Muscle of back (tissue), 3 donors: ENCODE measurements at regions not wholly inside any gene's neighbourhood (a gene's known extent, or its start where the extent isn't known, plus 50 kb on each side); places are given as distances from the start of the nearest gene placed in this dataset.
"Not testable (repeated sequence)": the region's sequence is repeated elsewhere in the genome, so short reads cannot be mapped to it uniquely, and the experiment has no call there.

ENCODE experiments used
- DNase-seq, 3 donors: peaks; one replicate each; pipeline versions ENCODE4 v3.0.0 to v3.0.0-alpha.2; 2013

- DNase-seq: not testable (repeated sequence)
These were observed 116.1 kb upstream of the TPTE start for GRCh38 chr21:10405331-10405730.

- DNase-seq: not testable (repeated sequence)
These were observed 111.6 kb upstream of the TPTE start for GRCh38 chr21:10409786-10410185.

- DNase-seq: not testable (repeated sequence)
These were observed 110.9 kb upstream of the TPTE start for GRCh38 chr21:10410354-10410929.

GRCh38 chr21:10411776-10412526 lies 109.4 kb upstream of the TPTE start:
- not testable (repeated sequence) for DNase-seq

- not testable (repeated sequence) for DNase-seq
These were observed 108.5 kb upstream of the TPTE start for GRCh38 chr21:10412928-10413246.

GRCh38 chr21:10413247-10414120 lies 107.9 kb upstream of the TPTE start:
- not testable (repeated sequence) for DNase-seq

GRCh38 chr21:10414121-10414924 lies 107.1 kb upstream of the TPTE start:
- not testable (repeated sequence) for DNase-seq

- DNase-seq: not testable (repeated sequence)
These were observed 106.5 kb upstream of the TPTE start for GRCh38 chr21:10414925-10415254.

- not testable (repeated sequence) for DNase-seq
These were observed 105.9 kb upstream of the TPTE start for GRCh38 chr21:10415456-10415855.

GRCh38 chr21:10415859-10416258 lies 105.5 kb upstream of the TPTE start:
- not testable (repeated sequence) for DNase-seq

GRCh38 chr21:10416691-10417447 lies 104.5 kb upstream of the TPTE start:
- not testable (repeated sequence) for DNase-seq

- not testable (repeated sequence) for DNase-seq
These were observed 103.8 kb upstream of the TPTE start for GRCh38 chr21:10417551-10418002.

- DNase-seq: not testable (repeated sequence)
These were observed 102.9 kb upstream of the TPTE start for GRCh38 chr21:10418250-10419048.

- not testable (repeated sequence) for DNase-seq
These were observed 100.2 kb upstream of the TPTE start for GRCh38 chr21:10421199-10421598.

- not testable (repeated sequence) for DNase-seq
These were observed 99.8 kb upstream of the TPTE start for GRCh38 chr21:10421601-10422000.

- not testable (repeated sequence) for DNase-seq
These were observed 97.1 kb upstream of the TPTE start for GRCh38 chr21:10424097-10424886.

GRCh38 chr21:10424887-10425145 lies 96.6 kb upstream of the TPTE start:
- DNase-seq: not testable (repeated sequence)

- no peak for DNase-seq
These were observed 95.5 kb upstream of the TPTE start for GRCh38 chr21:10425856-10426255.

GRCh38 chr21:10426812-10427211 lies 94.6 kb upstream of the TPTE start:
- DNase-seq: not testable (repeated sequence)
